GM10266 (cell line): ENCODE measurements at regions not wholly inside any gene's neighbourhood (a gene's known extent, or its start where the extent isn't known, plus 50 kb on each side); places are given as distances from the start of the nearest gene placed in this dataset.

Source experiments
- DNase-seq: peaks from one replicate; pipeline ENCODE4 v3.0.0; 2012; ENCODE audit errors: extremely low spot score
- CTCF ChIP-seq: IDR thresholded peaks from 2 replicates; pipeline ENCODE4 v1.5.1; 2012; ENCODE audit warnings: mild to moderate bottlenecking, low read depth; ENCODE audit not compliant: control insufficient read depth, insufficient read depth; ENCODE audit errors: missing control alignments

GRCh38 chr9:28900406-28900805 is 1327.1 kb upstream of the C9orf72 start:
- no peak for TF ChIP-seq CTCF
- no peak for DNase-seq

GRCh38 chr9:28909526-28909925 is 1336.2 kb upstream of the C9orf72 start:
- no peak for TF ChIP-seq CTCF

GRCh38 chr9:28912621-28913020 is 1339.3 kb upstream of the C9orf72 start:
- no peak for DNase-seq
- TF ChIP-seq CTCF, result no peak

More at GRCh38 chr9:28909526-28909925, 1336.2 kb upstream of the C9orf72 start:
- DNase-seq, result no peak

- DNase-seq, result no peak
- no peak for TF ChIP-seq CTCF
Observed at GRCh38 chr9:28915202-28915930, 1342.1 kb upstream of the C9orf72 start.

- DNase-seq, result no peak
- TF ChIP-seq CTCF, result no peak
Observed at GRCh38 chr9:28916348-28916747, 1343.1 kb upstream of the C9orf72 start.

GRCh38 chr9:28921857-28922500 is 1348.7 kb upstream of the C9orf72 start:
- no peak for DNase-seq
- no peak for TF ChIP-seq CTCF

- no peak for DNase-seq
- TF ChIP-seq CTCF, result no peak
Observed at GRCh38 chr9:28922891-28923290, 1349.6 kb upstream of the C9orf72 start.
